GM12878 (cell line): ENCODE measurements at regions not wholly inside any gene's neighbourhood (a gene's known extent, or its start where the extent isn't known, plus 50 kb on each side); places are given as distances from the start of the nearest gene placed in this dataset.

Source experiments
- FOXK2 ChIP-seq: fragments of 450-650 bp; IDR thresholded peaks from 2 replicates; pipeline ENCODE4 v1.6.1; 2017; ENCODE audit warnings: mild to moderate bottlenecking, moderate library complexity
- GABPA ChIP-seq: IDR thresholded peaks from 2 replicates; pipeline ENCODE4 v1.6.1; 2014; ENCODE audit warnings: antibody characterized with exemption, low read depth, mild to moderate bottlenecking, inconsistent platforms
- KDM1A ChIP-seq: fragments of 200-600 bp; sonication (generic); IDR thresholded peaks from 2 replicates; pipeline ENCODE4 v1.6.1; 2016; ENCODE audit warnings: borderline replicate concordance
- POLR2A ChIP-seq: IDR thresholded peaks from 2 replicates; pipeline ENCODE4 v1.6.1; 2011; ENCODE audit warnings: low read depth, mild to moderate bottlenecking, low read length
- SIX5 ChIP-seq: IDR thresholded peaks from 2 replicates; pipeline ENCODE4 v1.6.1; 2011; ENCODE audit warnings: mild to moderate bottlenecking, low read depth, low read length, moderate library complexity; ENCODE audit not compliant: severe bottlenecking
- STAT1 ChIP-seq: fragments of 450-650 bp; conservative IDR thresholded peaks from 2 replicates; pipeline ENCODE4 v1.6.1; 2014; ENCODE audit warnings: antibody characterized with exemption, mild to moderate bottlenecking
- YY1 ChIP-seq: IDR thresholded peaks from 2 replicates; pipeline ENCODE4 v1.6.1; 2011; ENCODE audit warnings: low read depth, mild to moderate bottlenecking, low read length
- ZNF622 ChIP-seq: fragments of 450-650 bp; IDR thresholded peaks from 2 replicates; pipeline ENCODE4 v1.6.1; 2017; ENCODE audit warnings: mild to moderate bottlenecking, inconsistent platforms
- TF ChIP-seq, protein P1 (sequence below): fragments of 450-650 bp; formaldehyde crosslinking; IDR thresholded peaks from 2 replicates; pipeline ENCODE4 v1.4.0; 2022; ENCODE audit warnings: mild to moderate bottlenecking, moderate library complexity
- TF ChIP-seq, protein P2 (sequence below): IDR thresholded peaks from 2 replicates; pipeline ENCODE4 v1.6.1; 2011; ENCODE audit warnings: low read depth, mild to moderate bottlenecking, low read length, moderate library complexity, borderline replicate concordance; ENCODE audit errors: extremely low read depth
- TF ChIP-seq, protein P3 (sequence below): IDR thresholded peaks from 2 replicates; pipeline ENCODE4 v1.6.1; 2012; ENCODE audit warnings: low read depth, low read length, improper control_type of control experiment
- TF ChIP-seq, protein P4 (sequence below): IDR thresholded peaks from 2 replicates; pipeline ENCODE4 v1.6.1; 2011; ENCODE audit warnings: low read depth, low read length, improper control_type of control experiment, borderline replicate concordance
- TF ChIP-seq, protein P5 (sequence below), 3 experiments: IDR thresholded peaks in 2 of 3; conservative IDR thresholded peaks in 1 of 3; 2 replicates each; pipeline ENCODE4 v1.5.1; 2011; ENCODE audit warnings: low read depth in 3 of 3, low read length in 3 of 3, mild to moderate bottlenecking in 3 of 3, control low read depth in 2 of 3, moderate library complexity in 2 of 3, inconsistent platforms in 1 of 3, mixed read lengths in 1 of 3; ENCODE audit not compliant: control insufficient read depth in 2 of 3, insufficient read depth in 1 of 3; ENCODE audit errors: extremely low read depth in 1 of 3

DNA sequence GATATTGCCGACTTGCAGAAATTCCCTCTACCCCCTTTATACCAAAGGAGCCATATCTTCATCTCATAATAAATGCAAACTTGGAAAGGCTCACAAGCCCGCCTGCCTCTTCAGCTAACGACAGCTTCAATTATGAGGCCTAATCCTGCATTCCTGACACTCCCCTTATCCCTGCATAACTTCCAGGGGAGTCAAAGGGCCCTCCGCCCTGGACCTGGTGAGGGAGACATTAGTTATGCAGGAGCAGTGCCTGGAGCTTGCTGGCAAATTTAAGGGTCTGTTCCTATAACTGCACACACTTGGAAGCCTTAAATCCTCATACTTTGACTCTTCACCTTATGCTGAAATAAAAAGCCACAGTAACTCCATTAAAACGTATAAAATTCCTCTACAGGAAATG is 617.9 kb downstream of the BNC2 start:
- TF ChIP-seq ZNF622 (no peak), FOXK2 (no peak), STAT1 (no peak), POLR2A (no peak), KDM1A (no peak), GABPA (no peak), YY1 (no peak), SIX5 (no peak)
- TF ChIP-seq, protein P1, sequence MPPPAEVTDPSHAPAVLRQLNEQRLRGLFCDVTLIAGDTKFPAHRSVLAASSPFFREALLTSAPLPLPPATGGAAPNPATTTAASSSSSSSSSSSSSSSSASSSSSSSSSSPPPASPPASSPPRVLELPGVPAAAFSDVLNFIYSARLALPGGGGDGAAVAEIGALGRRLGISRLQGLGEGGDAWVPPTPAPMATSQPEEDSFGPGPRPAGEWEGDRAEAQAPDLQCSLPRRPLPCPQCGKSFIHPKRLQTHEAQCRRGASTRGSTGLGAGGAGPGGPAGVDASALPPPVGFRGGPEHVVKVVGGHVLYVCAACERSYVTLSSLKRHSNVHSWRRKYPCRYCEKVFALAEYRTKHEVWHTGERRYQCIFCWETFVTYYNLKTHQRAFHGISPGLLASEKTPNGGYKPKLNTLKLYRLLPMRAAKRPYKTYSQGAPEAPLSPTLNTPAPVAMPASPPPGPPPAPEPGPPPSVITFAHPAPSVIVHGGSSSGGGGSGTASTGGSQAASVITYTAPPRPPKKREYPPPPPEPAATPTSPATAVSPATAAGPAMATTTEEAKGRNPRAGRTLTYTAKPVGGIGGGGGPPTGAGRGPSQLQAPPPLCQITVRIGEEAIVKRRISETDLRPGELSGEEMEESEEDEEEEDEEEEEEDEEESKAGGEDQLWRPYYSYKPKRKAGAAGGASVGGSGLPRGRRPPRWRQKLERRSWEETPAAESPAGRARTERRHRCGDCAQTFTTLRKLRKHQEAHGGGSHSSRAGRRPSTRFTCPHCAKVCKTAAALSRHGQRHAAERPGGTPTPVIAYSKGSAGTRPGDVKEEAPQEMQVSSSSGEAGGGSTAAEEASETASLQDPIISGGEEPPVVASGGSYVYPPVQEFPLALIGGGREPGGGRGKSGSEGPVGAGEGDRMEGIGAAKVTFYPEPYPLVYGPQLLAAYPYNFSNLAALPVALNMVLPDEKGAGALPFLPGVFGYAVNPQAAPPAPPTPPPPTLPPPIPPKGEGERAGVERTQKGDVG (CRISPR knock-in tag) = no peak
- TF ChIP-seq, protein P2, sequence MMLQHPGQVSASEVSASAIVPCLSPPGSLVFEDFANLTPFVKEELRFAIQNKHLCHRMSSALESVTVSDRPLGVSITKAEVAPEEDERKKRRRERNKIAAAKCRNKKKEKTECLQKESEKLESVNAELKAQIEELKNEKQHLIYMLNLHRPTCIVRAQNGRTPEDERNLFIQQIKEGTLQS = no peak
- TF ChIP-seq, protein P3, sequence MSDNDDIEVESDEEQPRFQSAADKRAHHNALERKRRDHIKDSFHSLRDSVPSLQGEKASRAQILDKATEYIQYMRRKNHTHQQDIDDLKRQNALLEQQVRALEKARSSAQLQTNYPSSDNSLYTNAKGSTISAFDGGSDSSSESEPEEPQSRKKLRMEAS = no peak
- TF ChIP-seq, protein P4, sequence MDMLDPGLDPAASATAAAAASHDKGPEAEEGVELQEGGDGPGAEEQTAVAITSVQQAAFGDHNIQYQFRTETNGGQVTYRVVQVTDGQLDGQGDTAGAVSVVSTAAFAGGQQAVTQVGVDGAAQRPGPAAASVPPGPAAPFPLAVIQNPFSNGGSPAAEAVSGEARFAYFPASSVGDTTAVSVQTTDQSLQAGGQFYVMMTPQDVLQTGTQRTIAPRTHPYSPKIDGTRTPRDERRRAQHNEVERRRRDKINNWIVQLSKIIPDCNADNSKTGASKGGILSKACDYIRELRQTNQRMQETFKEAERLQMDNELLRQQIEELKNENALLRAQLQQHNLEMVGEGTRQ = no peak
- TF ChIP-seq, protein P5, sequence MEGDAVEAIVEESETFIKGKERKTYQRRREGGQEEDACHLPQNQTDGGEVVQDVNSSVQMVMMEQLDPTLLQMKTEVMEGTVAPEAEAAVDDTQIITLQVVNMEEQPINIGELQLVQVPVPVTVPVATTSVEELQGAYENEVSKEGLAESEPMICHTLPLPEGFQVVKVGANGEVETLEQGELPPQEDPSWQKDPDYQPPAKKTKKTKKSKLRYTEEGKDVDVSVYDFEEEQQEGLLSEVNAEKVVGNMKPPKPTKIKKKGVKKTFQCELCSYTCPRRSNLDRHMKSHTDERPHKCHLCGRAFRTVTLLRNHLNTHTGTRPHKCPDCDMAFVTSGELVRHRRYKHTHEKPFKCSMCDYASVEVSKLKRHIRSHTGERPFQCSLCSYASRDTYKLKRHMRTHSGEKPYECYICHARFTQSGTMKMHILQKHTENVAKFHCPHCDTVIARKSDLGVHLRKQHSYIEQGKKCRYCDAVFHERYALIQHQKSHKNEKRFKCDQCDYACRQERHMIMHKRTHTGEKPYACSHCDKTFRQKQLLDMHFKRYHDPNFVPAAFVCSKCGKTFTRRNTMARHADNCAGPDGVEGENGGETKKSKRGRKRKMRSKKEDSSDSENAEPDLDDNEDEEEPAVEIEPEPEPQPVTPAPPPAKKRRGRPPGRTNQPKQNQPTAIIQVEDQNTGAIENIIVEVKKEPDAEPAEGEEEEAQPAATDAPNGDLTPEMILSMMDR (IDR thresholded peaks at IDR 0.05 in 2 of 3, conservative IDR thresholded peaks at IDR 0.05 in 1 of 3; ENCODE audit: control insufficient read depth in 2 of 3, extremely low read depth in 1 of 3, insufficient read depth in 1 of 3, low read depth in 3 of 3, low read length in 3 of 3) = no peak
